ENCODE measurements at regions not wholly inside any gene's neighbourhood (a gene's known extent, or its start where the extent isn't known, plus 50 kb on each side); places are given as distances from the start of the nearest gene placed in this dataset.

- no peak for DNase-seq
- 74 to 89% (median 85%) methylated on average over 3 of the region's 3 CpGs for WGBS, 5 donors
- intact Hi-C loops (cut with DNase I; ENCODE audit: low total_unique reads) = no loop called here
- Histone ChIP-seq H3K4me3 (no peak overlapping the region), H3K27me3 (replicated peaks in 1 of 7) (no peaks in the 10 kb centered on the region), H3K36me3 (no peaks in the 10 kb centered on the region), H3K9me3 (no peaks in the 10 kb centered on the region), H3K27ac (no peak overlapping the region), H3K4me1 (no peaks in the 10 kb centered on the region)
- no peak for TF ChIP-seq POLR2AphosphoS5 (IDR thresholded peaks at IDR 0.05)
- TF ChIP-seq POLR2A (IDR thresholded peaks at IDR 0.05) = no peak
- no peak for TF ChIP-seq CTCF (IDR thresholded peaks at IDR 0.05 in 8 of 11, conservative IDR thresholded peaks at IDR 0.05 in 3 of 11)
Measured at GRCh38 chr20:57851025-57851682, 141.3 kb upstream of the PMEPA1 start.

- TF ChIP-seq POLR2A (IDR thresholded peaks at IDR 0.05) (no peak), CTCF (IDR thresholded peaks at IDR 0.05 in 8 of 11, conservative IDR thresholded peaks at IDR 0.05 in 3 of 11) (no peak), POLR2AphosphoS5 (IDR thresholded peaks at IDR 0.05) (no peak)
- DNase-seq = no peak
- Histone ChIP-seq H3K27ac (no peak overlapping the region), H3K27me3 (replicated peaks in 1 of 7) (no peaks in the 10 kb centered on the region), H3K4me1 (no peaks in the 10 kb centered on the region), H3K9me3 (no peaks in the 10 kb centered on the region), H3K4me3 (no peak overlapping the region), H3K36me3 (no peaks in the 10 kb centered on the region)
- 88 to 95% (median 93%) methylated on average over 16 of the region's 16 CpGs for WGBS, 5 donors
- intact Hi-C loops (cut with DNase I; ENCODE audit: low total_unique reads) = no loop called here
Measured at GRCh38 chr20:57849521-57850215, 139.9 kb upstream of the PMEPA1 start.

GRCh38 chr20:57849121-57849520 is 139.3 kb upstream of the PMEPA1 start:
- Histone ChIP-seq H3K27ac (no peak overlapping the region), H3K4me1 (no peaks in the 10 kb centered on the region), H3K4me3 (no peak overlapping the region), H3K9me3 (no peaks in the 10 kb centered on the region), H3K36me3 (no peaks in the 10 kb centered on the region), H3K27me3 (replicated peaks in 1 of 7) (no peaks in the 10 kb centered on the region)
- WGBS, 5 donors = 68 to 91% (median 82%) methylated on average over 4 of the region's 4 CpGs
- no peak for TF ChIP-seq POLR2AphosphoS5 (IDR thresholded peaks at IDR 0.05)
- no peak for TF ChIP-seq POLR2A (IDR thresholded peaks at IDR 0.05)
- TF ChIP-seq CTCF (IDR thresholded peaks at IDR 0.05 in 8 of 11, conservative IDR thresholded peaks at IDR 0.05 in 3 of 11) = no peak
- intact Hi-C loops (cut with DNase I; ENCODE audit: low total_unique reads) = no loop called here
- no peak for DNase-seq

- H3K27me3 ChIP-seq (replicated peaks in 1 of 7) = no peaks in the 10 kb centered on the region
- TF ChIP-seq POLR2A (IDR thresholded peaks at IDR 0.05) (no peak), POLR2AphosphoS5 (IDR thresholded peaks at IDR 0.05) (no peak), CTCF (IDR thresholded peaks at IDR 0.05 in 8 of 11, conservative IDR thresholded peaks at IDR 0.05 in 3 of 11) (no peak)
- H3K36me3 ChIP-seq = no peaks in the 10 kb centered on the region
- H3K4me1 ChIP-seq = no peaks in the 10 kb centered on the region
- intact Hi-C loops (cut with DNase I; ENCODE audit: low total_unique reads) = no loop called here
- no peak overlapping the region for H3K27ac ChIP-seq
- H3K4me3 ChIP-seq = no peak overlapping the region
- no peaks in the 10 kb centered on the region for H3K9me3 ChIP-seq
- DNase-seq = no peak
Measured at GRCh38 chr20:57848282-57848681, 138.5 kb upstream of the PMEPA1 start.
